MCF 10A (cell line): ENCODE measurements at regions not wholly inside any gene's neighbourhood (a gene's known extent, or its start where the extent isn't known, plus 50 kb on each side); places are given as distances from the start of the nearest gene placed in this dataset.

Experiments used
- BruUV-seq: library from RNA; stranded (reverse); fragments of 400-500 nt; replicated peaks from 2 replicates; lab custom pipeline; 2021; lab: Mats Ljungman, UMichigan
- CTCF ChIA-PET: fragments of 300-600 bp; sonication (Branson Sonifier 250); formaldehyde crosslinking; extraction: SDS; loops from one replicate; lab custom pipeline; 2021; ENCODE audit warnings: antibody characterized with exemption, inconsistent platforms; lab: Yijun Ruan, JAX
- POLR2A ChIA-PET: fragments of 300-600, 350-650 bp; sonication (Branson Sonifier 250); formaldehyde crosslinking; extraction: SDS; loops from one replicate; lab custom pipeline; 2020; ENCODE audit warnings: antibody characterized with exemption, inconsistent platforms; lab: Yijun Ruan, JAX
- DNase-seq: peaks from one replicate; pipeline ENCODE4 v3.0.0-alpha.2; 2018; ENCODE audit not compliant: unreplicated experiment
- H3K27ac Mint-ChIP-seq: one replicate; pipeline ENCODE4 v1.8.0; 2022; ENCODE audit warnings: mild to moderate bottlenecking, low read depth, mixed read lengths; ENCODE audit not compliant: unreplicated experiment
- H3K27me3 Mint-ChIP-seq: one replicate; pipeline ENCODE4 v1.8.0; 2022; ENCODE audit warnings: mixed read lengths; ENCODE audit not compliant: insufficient read depth, unreplicated experiment
- H3K36me3 Mint-ChIP-seq: one replicate; pipeline ENCODE4 v1.8.0; 2022; ENCODE audit warnings: mild to moderate bottlenecking, moderate library complexity, mixed read lengths; ENCODE audit not compliant: insufficient read depth, unreplicated experiment
- H3K4me1 Mint-ChIP-seq: one replicate; pipeline ENCODE4 v1.8.0; 2022; ENCODE audit warnings: mixed read lengths; ENCODE audit not compliant: insufficient read depth, unreplicated experiment
- H3K4me3 Mint-ChIP-seq: one replicate; pipeline ENCODE4 v1.8.0; 2022; ENCODE audit warnings: mild to moderate bottlenecking, moderate library complexity, mixed read lengths; ENCODE audit not compliant: unreplicated experiment
- H3K9me3 Mint-ChIP-seq: one replicate; pipeline ENCODE4 v1.8.0; 2022; ENCODE audit warnings: mixed read lengths; ENCODE audit not compliant: unreplicated experiment
- intact Hi-C: fragments of 100-400 bp; cut with micrococcal nuclease; formaldehyde crosslinking; loops from 2 replicates; pipeline ENCODE4 v1.14.1; 2022
- TF ChIP-seq, protein P1 (sequence below): fragments of 200-600 bp; IDR thresholded peaks from one replicate; pipeline ENCODE4 v1.8.0; 2022; ENCODE audit warnings: antibody characterized with exemption, mild to moderate bottlenecking; ENCODE audit not compliant: unreplicated experiment

DNA sequence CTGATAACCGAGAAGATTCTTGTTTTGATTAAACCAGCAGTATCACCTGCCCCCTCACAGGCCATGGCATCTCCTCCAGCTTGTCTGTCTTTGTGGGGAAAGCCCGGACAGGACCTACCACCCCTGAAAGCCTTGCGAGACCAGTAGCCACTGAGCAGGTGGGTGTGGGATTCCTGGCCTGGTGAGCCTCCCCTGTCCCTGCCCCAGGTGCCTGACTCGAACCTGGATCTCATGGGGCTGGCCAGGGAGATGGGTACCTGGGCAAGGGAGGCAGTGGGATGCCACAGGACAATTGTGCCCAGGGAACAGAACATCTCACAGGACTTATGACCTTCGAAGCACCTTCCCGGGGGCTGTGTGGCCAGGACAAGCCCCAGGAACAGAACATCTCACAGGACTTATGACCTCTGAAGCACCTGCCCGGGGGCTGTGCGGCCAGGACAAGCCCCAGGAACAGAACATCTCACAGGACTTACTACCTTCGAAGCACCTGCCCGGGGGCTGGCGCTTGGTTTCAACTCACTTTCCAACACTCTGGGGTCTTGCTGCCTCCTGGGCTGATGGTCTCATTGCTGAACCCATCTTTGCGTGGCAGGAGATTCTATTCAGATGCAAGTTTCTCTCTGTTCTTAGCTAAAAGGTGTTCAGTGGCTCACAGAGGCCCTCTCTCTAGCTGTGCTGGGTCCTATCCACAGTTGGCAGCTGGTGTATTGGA lies 854.5 kb downstream of the BRD1 start:
- no TSS peak for BruUV-seq
- Mint-ChIP-seq H3K36me3 (no peaks in the 10 kb centered on the region), H3K4me3 (no peak overlapping the region), H3K27me3 (no peaks in the 10 kb centered on the region), H3K27ac (no peak overlapping the region), H3K4me1 (no peaks in the 10 kb centered on the region), H3K9me3 (peaks cover 34% of the 10 kb centered on the region)
- ChIA-PET CTCF (interaction anchor here (0.6 kb wide), 1 partner anchor 207 kb away, joined by 3 read pairs; no protein-coding TSS in a partner anchor), POLR2A (no interaction called here)
- TF ChIP-seq, protein P1, sequence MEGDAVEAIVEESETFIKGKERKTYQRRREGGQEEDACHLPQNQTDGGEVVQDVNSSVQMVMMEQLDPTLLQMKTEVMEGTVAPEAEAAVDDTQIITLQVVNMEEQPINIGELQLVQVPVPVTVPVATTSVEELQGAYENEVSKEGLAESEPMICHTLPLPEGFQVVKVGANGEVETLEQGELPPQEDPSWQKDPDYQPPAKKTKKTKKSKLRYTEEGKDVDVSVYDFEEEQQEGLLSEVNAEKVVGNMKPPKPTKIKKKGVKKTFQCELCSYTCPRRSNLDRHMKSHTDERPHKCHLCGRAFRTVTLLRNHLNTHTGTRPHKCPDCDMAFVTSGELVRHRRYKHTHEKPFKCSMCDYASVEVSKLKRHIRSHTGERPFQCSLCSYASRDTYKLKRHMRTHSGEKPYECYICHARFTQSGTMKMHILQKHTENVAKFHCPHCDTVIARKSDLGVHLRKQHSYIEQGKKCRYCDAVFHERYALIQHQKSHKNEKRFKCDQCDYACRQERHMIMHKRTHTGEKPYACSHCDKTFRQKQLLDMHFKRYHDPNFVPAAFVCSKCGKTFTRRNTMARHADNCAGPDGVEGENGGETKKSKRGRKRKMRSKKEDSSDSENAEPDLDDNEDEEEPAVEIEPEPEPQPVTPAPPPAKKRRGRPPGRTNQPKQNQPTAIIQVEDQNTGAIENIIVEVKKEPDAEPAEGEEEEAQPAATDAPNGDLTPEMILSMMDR = no peak
- no peak for DNase-seq
- intact Hi-C loops = no loop called here

DNA sequence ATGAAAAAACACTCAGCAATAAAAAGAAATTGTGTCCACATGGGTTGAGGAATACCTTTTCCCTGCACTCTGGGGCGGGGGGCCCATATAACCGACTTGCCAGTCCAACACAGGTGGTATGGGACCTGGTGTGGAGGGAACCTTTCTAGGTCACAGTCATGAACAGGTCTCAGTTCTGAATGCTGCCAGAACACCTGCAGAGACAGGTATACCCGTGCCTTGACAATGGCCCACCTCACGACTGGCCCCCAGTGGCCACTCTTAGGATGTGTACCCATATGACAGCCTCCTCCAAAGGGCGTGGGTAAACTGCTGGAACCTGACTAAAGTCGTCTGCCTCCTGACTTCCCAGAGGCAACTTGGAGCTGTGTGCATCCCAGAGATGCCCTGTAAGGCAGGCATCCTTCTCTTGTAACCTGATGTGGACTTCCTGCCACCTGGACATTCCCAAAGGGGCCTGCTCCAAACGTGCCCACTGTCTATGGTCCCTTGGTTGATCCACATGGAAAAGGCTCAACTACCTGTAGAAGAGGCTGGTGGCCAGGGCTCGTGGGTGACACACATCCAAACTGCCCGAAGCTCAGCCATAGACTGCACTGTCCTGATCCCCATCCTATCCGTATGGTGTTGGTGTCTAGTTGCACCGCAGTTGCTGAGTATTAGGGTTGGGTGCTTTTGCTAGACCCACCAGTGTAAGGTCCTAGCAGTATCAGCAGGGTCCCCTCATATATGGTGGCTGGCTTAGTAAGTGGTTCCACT lies 859.3 kb downstream of the BRD1 start:
- TF ChIP-seq, protein P1 = no peak

DNA sequence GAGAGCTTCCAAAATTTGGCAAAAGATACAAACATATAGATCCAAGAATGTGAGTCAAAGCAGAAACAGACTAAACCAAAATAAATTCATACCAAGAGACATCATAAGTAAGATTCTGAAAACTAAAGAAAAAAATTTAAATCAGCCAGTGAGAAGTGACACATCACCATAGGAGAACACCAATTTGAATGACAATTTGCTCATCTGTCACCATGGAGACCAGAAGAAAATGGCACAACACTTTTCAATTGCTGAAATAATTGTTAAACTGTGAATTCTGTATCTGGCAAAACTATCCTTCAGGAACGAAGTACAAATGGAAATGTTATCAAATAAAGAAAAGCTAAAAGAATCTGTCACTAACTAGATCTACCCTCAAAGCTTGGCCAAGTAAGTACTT lies 864.3 kb downstream of the BRD1 start:
- H3K4me1 Mint-ChIP-seq = no peaks in the 10 kb centered on the region
- no peak for DNase-seq
- no peak overlapping the region for H3K4me3 Mint-ChIP-seq
- no peaks in the 10 kb centered on the region for H3K27me3 Mint-ChIP-seq
- CTCF ChIA-PET = no interaction called here
- peaks cover 45% of the 10 kb centered on the region for H3K9me3 Mint-ChIP-seq
- POLR2A ChIA-PET = no interaction called here
- H3K36me3 Mint-ChIP-seq = no peaks in the 10 kb centered on the region
- no TSS peak for BruUV-seq
- H3K27ac Mint-ChIP-seq = no peak overlapping the region
- TF ChIP-seq, protein P1 = no peak
- intact Hi-C loops = no loop called here

More for the DNA sequence above, 859.3 kb downstream of the BRD1 start:
- Mint-ChIP-seq H3K4me1 (no peaks in the 10 kb centered on the region), H3K9me3 (peaks cover 30% of the 10 kb centered on the region), H3K27me3 (no peaks in the 10 kb centered on the region), H3K27ac (no peak overlapping the region), H3K36me3 (no peaks in the 10 kb centered on the region), H3K4me3 (no peak overlapping the region)
- DNase-seq = no peak
- POLR2A ChIA-PET = no interaction called here
- intact Hi-C loops = no loop called here
- CTCF ChIA-PET = no interaction called here
- BruUV-seq = no TSS peak

DNA sequence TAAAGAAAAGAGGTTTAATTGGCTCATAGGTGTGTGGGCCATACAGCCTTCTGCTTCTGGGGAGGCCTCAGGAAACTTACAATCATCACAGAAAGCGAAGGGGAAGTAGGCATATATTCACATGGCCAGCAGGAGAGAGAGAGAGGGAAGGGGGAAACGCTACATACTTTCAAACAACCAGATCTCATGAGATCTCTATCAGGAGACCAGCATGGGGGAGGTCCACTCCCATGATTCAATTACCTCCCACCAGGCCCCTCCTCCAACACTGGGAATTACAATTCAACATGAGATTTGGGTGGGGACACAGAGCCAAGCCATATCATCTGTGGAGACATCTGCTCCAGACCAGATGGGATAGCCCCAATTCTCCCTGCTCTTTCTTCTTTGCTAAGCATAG lies 866.0 kb downstream of the BRD1 start:
- Mint-ChIP-seq H3K27ac (no peak overlapping the region), H3K4me3 (no peak overlapping the region), H3K27me3 (no peaks in the 10 kb centered on the region), H3K9me3 (peaks cover 57% of the 10 kb centered on the region), H3K36me3 (no peaks in the 10 kb centered on the region), H3K4me1 (no peaks in the 10 kb centered on the region)
- DNase-seq = no peak
- POLR2A ChIA-PET = no interaction called here
- no TSS peak for BruUV-seq
- TF ChIP-seq, protein P1 = no peak
- intact Hi-C loops = no loop called here
- CTCF ChIA-PET = no interaction called here
